T-helper 2 cell treated with Interferon-gamma antibody and Interleukin-4, amounts not matched to agents 100 ng/mL and 5 ng/mL, for 36 hours (primary cell): ENCODE measurements at regions not wholly inside any gene's neighbourhood (a gene's known extent, or its start where the extent isn't known, plus 50 kb on each side); places are given as distances from the start of the nearest gene placed in this dataset.

Experiments used
- intact Hi-C: fragments of 100-400 bp; cut with micrococcal nuclease; formaldehyde crosslinking; loops from one replicate; pipeline ENCODE4 v1.15.1; 2023

- intact Hi-C loops, result no loop called here
These were observed 340.5 kb downstream of the ZNF536 start for GRCh38 chr19:30712431-30713337.

DNA sequence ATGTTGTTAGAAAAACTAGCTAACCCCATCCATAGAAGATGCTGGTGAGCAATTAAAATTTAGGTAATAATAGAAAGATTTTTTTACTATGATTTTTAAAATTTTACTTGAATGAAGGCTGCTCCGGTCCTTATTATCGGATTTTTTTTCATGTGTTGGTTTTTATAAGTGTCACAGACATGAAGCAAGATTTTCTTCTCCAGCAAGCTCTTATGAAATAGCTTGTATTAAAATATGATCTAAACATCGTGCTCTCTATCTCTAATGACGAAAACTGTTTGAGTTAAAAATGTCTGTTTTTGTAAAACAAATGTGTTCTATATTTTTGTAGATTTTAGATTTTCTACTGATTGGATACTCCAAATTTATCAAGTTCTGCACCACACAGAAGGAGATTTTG, 339.6 kb downstream of the ZNF536 start:
- intact Hi-C loops, result no loop called here

DNA sequence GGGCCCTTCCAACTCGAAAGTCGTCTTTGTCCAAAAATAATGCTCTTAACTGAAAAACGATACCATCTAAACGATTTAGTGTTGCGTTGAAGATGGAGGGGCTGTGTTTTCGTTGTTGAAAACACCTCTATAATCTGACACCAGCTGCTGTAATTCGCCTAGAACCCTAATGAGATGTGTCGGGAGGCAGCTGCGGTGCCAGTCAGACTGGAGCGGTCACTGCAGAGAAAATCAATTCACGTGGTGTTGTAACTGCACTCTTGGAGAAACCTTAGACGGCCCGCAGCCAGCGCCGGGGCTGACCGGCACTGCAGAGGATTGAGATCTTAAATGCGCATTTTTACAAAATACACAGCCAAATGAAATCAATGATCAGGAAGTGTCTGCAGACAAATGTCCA, 339.1 kb downstream of the ZNF536 start:
- intact Hi-C loops, result no loop called here

GRCh38 chr19:30710721-30711120, 338.5 kb downstream of the ZNF536 start:
- intact Hi-C loops, result no loop called here

DNA sequence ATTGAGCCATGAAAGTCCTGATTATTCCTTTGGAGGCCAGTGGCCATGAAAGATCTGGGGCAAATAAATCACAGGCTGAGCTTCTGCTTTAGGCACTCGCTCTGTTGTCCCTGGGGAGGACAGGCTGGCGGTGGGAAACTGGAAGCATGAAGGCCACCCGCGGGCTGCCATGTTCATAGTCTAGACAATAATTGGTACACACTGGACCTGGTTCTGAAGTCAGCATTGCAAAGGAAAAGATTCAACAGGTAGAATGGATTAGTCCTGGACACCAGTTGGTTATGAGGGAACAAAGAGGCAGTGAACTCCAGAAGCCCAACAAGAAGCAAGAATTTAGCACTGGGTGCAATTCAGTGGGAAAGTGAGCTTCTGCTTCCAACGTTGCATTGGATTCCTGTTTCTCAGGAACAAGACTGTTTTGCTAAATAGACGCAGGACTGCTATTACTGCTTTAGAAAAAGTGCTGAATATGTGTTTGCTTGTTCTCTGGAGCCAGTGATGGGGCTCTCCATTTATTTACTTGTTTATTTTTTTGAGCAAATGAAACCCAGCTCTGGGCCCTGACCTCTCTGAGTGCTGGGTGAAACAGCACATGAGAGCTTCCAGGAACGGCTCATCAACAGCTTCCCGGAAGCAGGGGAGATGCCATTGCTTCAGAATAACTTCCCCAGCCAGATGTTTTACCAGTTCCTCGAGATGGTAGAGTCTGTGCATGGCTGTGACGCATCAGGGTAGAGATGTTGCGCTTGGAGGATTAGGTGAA, 336.4 kb downstream of the ZNF536 start:
- intact Hi-C loops, result no loop called here

DNA sequence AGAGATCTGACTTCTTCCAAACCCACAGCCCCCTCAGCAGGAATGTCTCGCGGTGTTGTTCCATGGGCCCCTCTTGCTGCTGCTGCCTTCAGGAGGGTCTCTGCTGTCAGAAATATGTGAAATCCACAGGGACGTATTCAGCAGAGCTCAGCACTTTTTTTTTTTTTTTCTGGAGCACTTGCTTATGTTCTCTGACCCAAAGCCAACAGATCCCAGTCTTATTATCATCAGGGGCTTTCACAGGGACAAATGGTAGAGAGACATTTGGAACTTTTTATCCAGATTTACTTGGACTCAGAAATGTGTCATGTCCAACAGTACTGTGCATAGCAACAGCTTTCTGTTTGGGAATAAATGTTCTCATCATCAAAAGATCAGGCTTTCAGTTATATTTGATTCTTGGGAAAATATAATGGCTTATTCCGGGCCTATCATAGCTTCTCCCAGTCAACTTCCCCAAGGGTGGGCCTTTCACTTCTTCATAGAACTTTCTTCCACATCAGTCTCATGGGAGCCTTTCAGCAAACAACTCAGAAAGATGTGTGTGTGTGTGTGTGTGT, 332.7 kb downstream of the ZNF536 start:
- intact Hi-C loops, result no loop called here

DNA sequence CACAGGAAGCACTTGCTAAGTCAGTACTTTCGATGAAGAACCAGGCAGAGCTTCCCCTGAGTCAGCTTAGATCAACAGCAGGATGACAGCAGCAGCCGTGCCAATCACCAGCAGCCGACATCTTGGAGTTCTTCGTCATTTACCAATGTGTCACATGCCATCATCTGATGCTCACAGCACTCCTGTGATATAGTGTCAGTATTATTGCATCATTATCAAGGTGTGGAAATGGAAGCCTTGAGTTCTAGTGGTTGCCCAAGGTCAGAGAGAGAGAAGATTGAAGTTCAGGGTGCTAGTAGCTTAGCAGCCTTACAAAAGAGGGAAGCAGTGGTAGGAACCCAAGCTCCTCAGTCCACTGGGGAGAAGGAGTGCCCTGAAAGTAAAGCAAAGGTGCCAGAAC, 331.5 kb downstream of the ZNF536 start:
- intact Hi-C loops, result no loop called here

GRCh38 chr19:30701178-30701577, 329.0 kb downstream of the ZNF536 start:
- intact Hi-C loops, result no loop called here

DNA sequence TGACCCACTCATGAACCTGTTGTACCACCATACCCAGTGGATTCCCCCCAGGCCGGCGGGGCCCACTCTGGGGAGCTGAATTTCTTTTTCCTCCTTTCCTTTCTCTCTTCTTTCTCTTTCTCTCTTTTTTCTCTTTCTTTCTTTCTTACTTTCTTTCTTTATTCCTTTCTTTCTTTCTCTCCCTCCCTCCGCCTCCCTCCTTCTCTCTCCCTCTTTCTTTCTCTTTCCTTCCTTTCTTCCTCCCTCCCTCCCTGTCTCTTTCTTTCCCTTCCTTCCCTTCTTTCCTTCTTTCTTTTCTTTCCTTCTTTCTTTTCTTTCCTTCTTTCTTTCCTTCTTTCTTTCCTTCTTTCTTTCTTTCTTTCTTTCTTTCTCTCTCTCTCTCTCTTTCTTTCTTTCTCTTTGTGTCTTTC, 327.7 kb downstream of the ZNF536 start:
- intact Hi-C loops, result no loop called here

DNA sequence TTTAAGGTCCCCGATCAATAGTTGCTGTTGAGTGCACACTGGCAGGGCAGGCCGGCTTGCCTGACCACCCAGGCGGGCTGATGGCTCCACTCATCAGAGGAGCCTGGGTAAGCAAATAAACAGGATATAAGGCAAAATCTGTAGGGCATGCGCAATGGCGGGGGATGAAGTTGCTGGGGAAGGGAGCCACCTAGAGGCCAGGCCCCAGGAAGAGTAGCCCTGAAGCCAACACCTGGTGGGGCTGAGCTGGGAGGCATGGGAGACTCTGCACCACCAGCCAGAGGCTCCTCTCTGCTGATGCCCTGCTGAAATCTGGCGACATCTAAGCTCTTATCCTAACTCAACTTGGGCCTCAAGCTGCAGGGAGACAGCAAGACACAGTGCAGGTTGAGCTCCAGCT, 324.3 kb downstream of the ZNF536 start:
- intact Hi-C loops, result no loop called here

DNA sequence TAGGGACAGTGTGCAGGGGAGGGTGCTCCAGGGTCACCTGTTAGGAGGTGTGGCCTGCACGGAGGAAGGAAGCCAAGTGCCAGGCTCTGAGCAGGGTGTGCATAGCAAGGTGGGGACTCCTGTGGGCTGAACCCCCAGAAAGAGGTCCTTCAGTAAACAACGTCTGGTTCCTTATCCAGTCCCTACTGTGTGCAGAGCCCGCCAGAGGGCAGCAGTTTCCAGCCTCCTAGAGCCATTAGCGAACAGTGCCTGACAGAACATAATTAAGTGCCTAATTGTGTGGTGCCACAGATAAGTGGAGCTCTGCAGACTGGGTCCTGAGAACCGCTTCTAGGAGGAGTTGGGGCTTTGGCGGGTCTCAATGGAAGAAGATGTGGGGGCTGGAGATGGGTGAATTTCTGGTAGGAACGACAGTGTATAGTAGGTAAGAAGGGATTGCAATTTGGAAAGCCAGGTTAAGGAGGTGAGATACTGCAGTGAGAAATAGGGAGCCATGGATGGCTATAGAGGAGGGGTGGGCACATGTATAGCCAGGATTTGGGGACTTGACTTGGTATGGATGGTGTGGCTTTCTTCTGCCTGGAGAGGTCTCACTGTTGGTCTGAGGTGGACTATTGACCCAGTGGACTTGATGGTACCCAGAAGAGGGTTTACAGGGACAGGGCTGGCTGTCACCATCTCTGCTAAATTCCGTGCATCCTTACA, 323.1 kb downstream of the ZNF536 start:
- intact Hi-C loops, result no loop called here

- intact Hi-C loops, result no loop called here
These were observed 322.1 kb downstream of the ZNF536 start for GRCh38 chr19:30694156-30694755.

DNA sequence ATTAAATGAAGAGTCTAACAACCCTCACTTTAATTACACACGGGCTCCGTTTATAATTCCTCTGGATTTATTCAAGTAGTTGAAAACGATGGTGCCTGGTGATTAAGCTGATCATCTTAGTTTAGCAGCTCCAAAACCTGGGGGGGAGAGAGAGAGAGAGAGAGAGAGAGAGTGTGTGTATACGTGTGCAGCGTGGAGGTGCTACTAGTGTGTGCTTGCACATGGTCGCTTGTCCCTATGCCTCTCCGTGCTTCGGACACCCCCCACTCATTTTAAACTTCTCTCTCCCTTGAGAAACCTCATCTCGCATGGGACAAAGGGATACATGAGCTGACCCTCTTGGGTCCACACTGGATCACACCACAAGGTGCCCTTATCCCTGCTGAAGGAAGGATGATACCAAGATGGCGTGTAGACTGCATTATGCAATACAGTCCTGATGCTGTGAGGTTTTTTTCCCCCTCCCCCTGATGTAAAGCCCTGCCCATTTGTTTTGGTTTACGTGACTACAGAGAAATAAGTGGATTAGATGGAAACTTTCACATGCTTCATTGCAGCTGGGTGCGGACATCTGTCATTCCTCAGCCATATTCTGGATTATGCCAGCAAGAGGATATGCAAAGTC, 320.8 kb downstream of the ZNF536 start:
- intact Hi-C loops, result no loop called here

- intact Hi-C loops, result no loop called here
These were observed 320.1 kb downstream of the ZNF536 start for GRCh38 chr19:30692181-30692811.

DNA sequence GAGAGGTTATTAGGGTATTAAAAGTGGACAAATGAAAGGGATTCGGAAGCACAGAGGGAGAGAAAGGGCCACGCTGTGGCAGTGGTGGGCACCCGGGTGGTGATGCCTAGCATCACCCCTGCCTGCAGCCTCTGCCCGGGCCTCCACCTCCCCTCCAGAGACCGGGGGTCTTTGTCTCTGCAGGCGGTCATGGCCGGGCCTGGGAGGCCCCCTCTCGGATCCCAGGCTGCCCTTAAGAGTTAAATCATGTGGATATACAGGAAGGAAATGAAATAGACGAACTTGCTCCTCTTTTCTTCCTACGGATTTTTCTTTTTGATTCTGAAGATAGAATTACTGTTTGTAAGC, 319.6 kb downstream of the ZNF536 start:
- intact Hi-C loops, result no loop called here

GRCh38 chr19:30690935-30691818, 319.0 kb downstream of the ZNF536 start:
- intact Hi-C loops, result no loop called here

- intact Hi-C loops, result no loop called here
These were observed 318.3 kb downstream of the ZNF536 start for GRCh38 chr19:30690525-30690924.

DNA sequence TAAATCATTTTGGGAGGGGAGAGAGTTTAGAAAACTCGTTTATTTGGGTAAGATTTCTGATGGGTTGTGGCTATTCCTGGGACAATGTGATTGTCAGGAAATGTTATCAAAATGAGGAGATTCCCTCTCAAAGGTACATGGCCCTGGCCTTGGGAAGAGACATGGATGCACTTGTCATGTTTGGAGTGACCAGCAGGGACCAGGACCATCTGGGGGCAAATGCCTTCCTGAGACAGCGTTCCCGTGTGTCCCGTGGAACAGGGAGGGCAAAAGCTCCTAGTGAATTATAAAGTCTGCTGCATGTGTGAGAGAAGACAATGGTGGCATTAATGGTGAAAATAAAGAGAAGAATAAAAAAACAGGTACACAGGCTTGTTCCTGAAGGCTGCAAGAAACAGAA, 317.3 kb downstream of the ZNF536 start:
- intact Hi-C loops, result no loop called here

DNA sequence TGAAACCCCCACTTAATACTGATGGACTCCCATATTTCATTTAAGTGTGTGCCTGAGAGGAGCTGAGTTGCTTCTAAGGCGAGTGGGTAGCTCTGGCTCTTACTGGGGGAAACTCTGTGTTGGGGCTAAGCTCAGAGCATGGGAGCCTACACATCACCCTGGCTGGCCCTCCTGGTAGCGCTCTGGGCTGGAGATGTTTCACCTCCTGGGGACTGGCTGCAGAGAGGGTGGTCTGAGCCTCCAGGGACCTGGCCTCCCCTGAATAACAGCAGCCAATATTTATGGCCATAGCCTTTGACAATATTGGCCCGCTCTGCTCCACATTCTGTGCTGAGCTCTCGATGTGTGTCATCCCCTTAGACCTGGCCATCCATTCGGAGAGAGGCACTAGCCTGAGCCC, 316.5 kb downstream of the ZNF536 start:
- intact Hi-C loops, result no loop called here
